NCI-H2171 treated with DMSO at 0.1 percent for 48 hours (cell line): ENCODE measurements at regions not wholly inside any gene's neighbourhood (a gene's known extent, or its start where the extent isn't known, plus 50 kb on each side); places are given as distances from the start of the nearest gene placed in this dataset.
"Not testable (repeated sequence)": the region's sequence is repeated elsewhere in the genome, so short reads cannot be mapped to it uniquely, and the experiment has no call there.

Experiments
- DNase-seq: peaks from one replicate; lab custom pipeline; 2025; lab: John Stamatoyannopoulos, UW

- peak; percentile 26 for DNase-seq
These were observed 935.4 kb upstream of the CHORDC1 start for GRCh38 chr11:91158297-91158696.

GRCh38 chr11:91156041-91156440 is 933.2 kb upstream of the CHORDC1 start:
- no peak for DNase-seq

GRCh38 chr11:91147885-91148284 is 925.0 kb upstream of the CHORDC1 start:
- no peak for DNase-seq

GRCh38 chr11:91141655-91142054 is 918.8 kb upstream of the CHORDC1 start:
- no peak for DNase-seq

- no peak for DNase-seq
These were observed 913.8 kb upstream of the CHORDC1 start for GRCh38 chr11:91136631-91137030.

- DNase-seq, result no peak
These were observed 910.5 kb upstream of the CHORDC1 start for GRCh38 chr11:91133361-91133760.

GRCh38 chr11:91129596-91129995 is 906.7 kb upstream of the CHORDC1 start:
- DNase-seq, result no peak

- no peak for DNase-seq
These were observed 901.5 kb upstream of the CHORDC1 start for GRCh38 chr11:91124363-91124762.

GRCh38 chr11:91115116-91115515 is 892.3 kb upstream of the CHORDC1 start:
- DNase-seq, result no peak

GRCh38 chr11:91104237-91104636 is 881.4 kb upstream of the CHORDC1 start:
- no peak for DNase-seq

GRCh38 chr11:91100427-91100826 is 877.6 kb upstream of the CHORDC1 start:
- no peak for DNase-seq

- no peak for DNase-seq
These were observed 874.2 kb upstream of the CHORDC1 start for GRCh38 chr11:91097083-91097482.

GRCh38 chr11:91093141-91093540 is 870.3 kb upstream of the CHORDC1 start:
- no peak for DNase-seq

GRCh38 chr11:91091563-91091962 is 868.7 kb upstream of the CHORDC1 start:
- DNase-seq, result no peak

GRCh38 chr11:91086028-91086427 is 863.2 kb upstream of the CHORDC1 start:
- DNase-seq, result no peak

GRCh38 chr11:91082255-91082654 is 859.4 kb upstream of the CHORDC1 start:
- no peak for DNase-seq

GRCh38 chr11:91081440-91082043 is 858.7 kb upstream of the CHORDC1 start:
- DNase-seq, result no peak

- DNase-seq, result no peak
These were observed 855.4 kb upstream of the CHORDC1 start for GRCh38 chr11:91078221-91078620.

GRCh38 chr11:91075032-91075695 is 852.3 kb upstream of the CHORDC1 start:
- no peak for DNase-seq

GRCh38 chr11:91067666-91068065 is 844.8 kb upstream of the CHORDC1 start:
- no peak for DNase-seq

- no peak for DNase-seq
These were observed 843.7 kb upstream of the CHORDC1 start for GRCh38 chr11:91066456-91067047.

GRCh38 chr11:91063399-91063798 is 840.5 kb upstream of the CHORDC1 start:
- DNase-seq, result not testable (repeated sequence)

- DNase-seq, result no peak
These were observed 825.0 kb upstream of the CHORDC1 start for GRCh38 chr11:91047882-91048281.

GRCh38 chr11:91046261-91046660 is 823.4 kb upstream of the CHORDC1 start:
- DNase-seq, result no peak
